Left lung (tissue), 4 donors: ENCODE measurements at regions not wholly inside any gene's neighbourhood (a gene's known extent, or its start where the extent isn't known, plus 50 kb on each side); places are given as distances from the start of the nearest gene placed in this dataset.
A peak's percentile ranks its signal among the peaks of the same experiment; 100 is the strongest.

Source experiments
- ATAC-seq: fragments of 200-7000 bp; cut with Tn5 transposase; one replicate; pipeline ENCODE4 v1.9.1; 2020; ENCODE audit warnings: moderate library complexity
- DNase-seq, 4 donors: peaks; one replicate each; pipeline ENCODE4 v3.0.0-alpha.2; 2013 to 2020
- H3K27ac ChIP-seq, 2 donors: fragments of 200-600 bp; sonication (generic) in 1 of 2; one replicate each; pipeline versions ENCODE4 v1.5.0 to v1.8.0; 2020 to 2021
- H3K27me3 ChIP-seq, 2 donors: fragments of 200-600 bp; sonication (generic) in 1 of 2; one replicate each; pipeline versions ENCODE4 v1.5.0 to v1.8.0; 2020 to 2021
- H3K36me3 ChIP-seq, 2 donors: fragments of 200-600 bp; sonication (generic) in 1 of 2; one replicate each; pipeline versions ENCODE4 v1.5.0 to v1.8.0; 2020 to 2021
- H3K4me1 ChIP-seq, 2 donors: fragments of 200-600 bp; one replicate each; pipeline ENCODE4 v1.8.0; 2021
- H3K4me3 ChIP-seq, 2 donors: fragments of 200-600 bp; sonication (generic) in 1 of 2; one replicate each; pipeline versions ENCODE4 v1.5.0 to v1.8.0; 2020 to 2021; ENCODE audit warnings: mild to moderate bottlenecking in 1 of 2
- H3K9me3 ChIP-seq, 2 donors: fragments of 200-600 bp; sonication (generic) in 1 of 2; one replicate each; pipeline versions ENCODE4 v1.5.0 to v1.8.0; 2020 to 2021
- CTCF ChIP-seq, 2 donors: fragments of 200-600 bp; sonication (generic) in 1 of 2; IDR thresholded peaks; one replicate each; pipeline versions ENCODE4 v1.5.0 to v1.8.0; 2021; ENCODE audit warnings: antibody characterized with exemption in 2 of 2
- intact Hi-C, 2 donors: fragments of 100-400 bp; cut with DNase I; formaldehyde crosslinking; loops; one replicate each; pipeline versions ENCODE4 v1.11.2 to v1.14.2; 2022
- donor health status: DM: no; HTN: yes; CAD: no.
- donor health status: DM: no; HTN: no; CAD: no.

GRCh38 chr14:104280902-104281767, 142.7 kb downstream of the KIF26A start:
- H3K27me3 ChIP-seq = peaks cover 0 to 27% of the 10 kb centered on the region in 2 donors
- H3K27ac ChIP-seq = no peak overlapping the region
- H3K4me1 ChIP-seq = no peaks in the 10 kb centered on the region
- peak in 2 of 4 donors; percentile 23 to 66 for DNase-seq
- intact Hi-C loops = no loop called here
- no peak for TF ChIP-seq CTCF (IDR thresholded peaks at IDR 0.05)
- H3K9me3 ChIP-seq = no peaks in the 10 kb centered on the region
- no peak for ATAC-seq
- no peak overlapping the region for H3K4me3 ChIP-seq
- H3K36me3 ChIP-seq = no peaks in the 10 kb centered on the region

DNA sequence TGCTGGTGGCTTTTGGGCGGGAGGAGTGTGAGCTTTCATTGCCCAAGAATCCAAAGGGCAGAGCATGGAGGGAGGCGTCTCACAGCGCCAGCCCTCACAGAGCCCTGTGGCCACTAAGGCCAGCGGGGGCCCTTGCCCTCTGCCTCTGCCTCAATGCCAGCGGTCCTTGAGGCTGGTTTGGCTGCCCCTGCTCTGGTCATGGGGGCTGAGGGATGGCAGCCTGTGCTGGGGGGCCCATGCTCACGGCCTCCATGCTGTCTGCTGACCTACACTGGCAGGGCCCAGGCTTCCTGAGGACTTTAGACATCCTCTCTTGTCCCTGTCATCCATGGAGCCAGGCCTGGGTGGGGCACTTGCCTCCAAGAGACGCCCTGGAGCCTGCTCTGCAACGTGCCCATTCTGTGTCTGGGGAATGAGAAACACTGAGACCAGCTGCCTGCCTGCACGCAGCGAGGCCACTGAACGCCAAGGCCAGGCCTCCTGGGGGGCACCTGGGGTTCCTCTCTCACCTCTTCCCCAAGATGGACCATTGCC, 143.4 kb downstream of the KIF26A start:
- no peaks in the 10 kb centered on the region for H3K9me3 ChIP-seq
- TF ChIP-seq CTCF (IDR thresholded peaks at IDR 0.05) = no peak
- H3K27ac ChIP-seq = no peak overlapping the region
- H3K4me1 ChIP-seq = no peaks in the 10 kb centered on the region
- H3K4me3 ChIP-seq = no peak overlapping the region
- no peak for ATAC-seq
- intact Hi-C loops = no loop called here
- DNase-seq = peak in 2 of 4 donors; percentile 20 to 50
- H3K27me3 ChIP-seq = peaks cover 0 to 23% of the 10 kb centered on the region in 2 donors
- no peaks in the 10 kb centered on the region for H3K36me3 ChIP-seq

DNA sequence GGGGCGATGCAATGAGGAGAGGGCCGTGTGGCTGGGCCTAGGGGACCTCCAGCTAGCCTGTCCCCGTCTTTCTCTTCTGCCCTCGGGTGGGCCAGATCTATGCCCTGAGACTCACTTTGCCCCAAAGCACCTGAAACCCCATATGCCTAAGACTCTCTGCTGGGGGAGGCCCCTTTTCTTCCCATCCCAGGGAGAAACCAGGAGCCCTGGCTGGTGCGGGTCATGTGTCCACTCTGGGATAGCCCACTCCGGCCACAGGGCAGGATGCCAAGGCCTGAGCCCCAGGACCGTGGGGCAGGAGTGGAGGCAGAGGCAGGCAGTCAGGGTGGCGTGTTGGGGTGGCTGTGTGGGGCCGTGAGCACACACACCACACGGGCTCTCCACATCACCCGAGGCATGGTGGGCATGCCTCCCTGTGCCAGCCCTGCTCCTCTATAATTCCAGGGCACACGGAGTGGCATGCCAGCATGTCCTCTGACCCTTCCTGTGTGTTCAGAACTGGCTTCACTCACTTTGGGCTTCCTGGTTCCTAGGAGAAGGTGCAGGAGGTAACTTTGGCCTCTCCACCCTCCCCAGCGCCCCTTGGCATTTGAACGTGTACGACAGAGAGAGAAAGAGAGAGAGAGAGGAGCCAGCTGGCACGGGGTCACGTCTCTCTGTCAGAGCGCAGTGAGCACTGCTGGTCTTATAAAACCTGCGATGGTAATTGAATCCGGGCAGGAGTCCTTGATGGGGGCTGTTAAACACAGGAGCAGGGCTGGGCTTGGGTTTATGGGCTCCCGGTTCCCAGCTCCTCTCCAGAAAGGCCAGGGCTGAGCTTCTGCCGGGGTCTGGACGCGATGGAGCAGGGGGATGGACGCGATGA, 144.2 kb downstream of the KIF26A start:
- no peak for ATAC-seq
- no peak overlapping the region for H3K27ac ChIP-seq
- DNase-seq = peak in 2 of 4 donors; percentile 22 to 57
- no peaks in the 10 kb centered on the region for H3K36me3 ChIP-seq
- H3K9me3 ChIP-seq = no peaks in the 10 kb centered on the region
- H3K27me3 ChIP-seq = peaks cover 0 to 15% of the 10 kb centered on the region in 2 donors
- no peaks in the 10 kb centered on the region for H3K4me1 ChIP-seq
- no peak overlapping the region for H3K4me3 ChIP-seq
- no peak for TF ChIP-seq CTCF (IDR thresholded peaks at IDR 0.05)
- intact Hi-C loops = no loop called here

GRCh38 chr14:104283197-104284106, 145.1 kb downstream of the KIF26A start:
- ATAC-seq = no peak
- H3K4me3 ChIP-seq = no peak overlapping the region
- DNase-seq = peak in 2 of 4 donors; percentile 8 to 59
- intact Hi-C loops = no loop called here
- TF ChIP-seq CTCF (IDR thresholded peaks at IDR 0.05) = no peak
- peaks cover 0 to 7% of the 10 kb centered on the region in 2 donors for H3K27me3 ChIP-seq
- H3K4me1 ChIP-seq = no peaks in the 10 kb centered on the region
- H3K27ac ChIP-seq = no peak overlapping the region
- H3K9me3 ChIP-seq = no peaks in the 10 kb centered on the region
- H3K36me3 ChIP-seq = no peaks in the 10 kb centered on the region
